HCT116 (cell line): ENCODE measurements at regions not wholly inside any gene's neighbourhood (a gene's known extent, or its start where the extent isn't known, plus 50 kb on each side); places are given as distances from the start of the nearest gene placed in this dataset.

Experiments used
- ATAC-seq: fragments of 200-7000 bp; cut with Tn5 transposase; 2 replicates; pipeline ENCODE4 v1.9.1; 2020; ENCODE audit warnings: mild to moderate bottlenecking, moderate library complexity
- BruUV-seq: library from RNA; stranded (reverse); fragments of 400-500 nt; replicated peaks from 2 replicates; lab custom pipeline; 2021; lab: Mats Ljungman, UMichigan
- CTCF ChIA-PET: fragments of 300-600 bp; sonication (Branson Sonifier 250); formaldehyde crosslinking; loops from one replicate; lab custom pipeline; 2021; ENCODE audit warnings: antibody characterized with exemption; lab: Charles Lee
- POLR2A ChIA-PET: fragments of 300-600, 350-600 bp; sonication (Branson Sonifier 250); formaldehyde crosslinking; loops from one replicate; lab custom pipeline; 2021; ENCODE audit warnings: antibody characterized with exemption; lab: Charles Lee
- RAD21 ChIA-PET, 2 experiments: fragments of 300-600 bp; sonication (Branson Sonifier 250); formaldehyde crosslinking; loops; one replicate each; lab custom pipeline; 2023; ENCODE audit warnings: low total read pairs in 2 of 2; ENCODE audit not compliant: uncharacterized antibody in 2 of 2, unreplicated experiment in 2 of 2, low non-redundant PET in 1 of 2; lab: Charles Lee
- DNase-seq: peaks from one replicate; pipeline ENCODE4 v3.0.0-alpha.2; 2010; ENCODE audit warnings: low read depth, low spot score
- H2AFZ ChIP-seq: fragments of 200-600 bp; shearing (Covaris generic), sonication (generic); 2 replicates; pipeline ENCODE4 v1.6.1; 2017; ENCODE audit warnings: low read depth, mixed run types, mixed read lengths, antibody characterized with exemption, low read length; ENCODE audit not compliant: poor library complexity, severe bottlenecking
- H3K27ac ChIP-seq: 2 replicates; pipeline ENCODE4 v1.5.1; 2012; ENCODE audit warnings: low read depth, low read length
- H3K27me3 ChIP-seq: fragments of 200-600 bp; sonication (generic); 2 replicates; pipeline ENCODE4 v1.6.1; 2016; ENCODE audit warnings: mixed run types, low read length, mixed read lengths; ENCODE audit not compliant: insufficient read depth
- H3K36me3 ChIP-seq, 2 experiments: fragments of 200-500 bp in 1 of 2; fragments of 200-600 bp in 1 of 2; sonication (Bioruptor generic) in 1 of 2; sonication (generic) in 1 of 2; 2 replicates each; pipeline versions ENCODE4 v1.5.1 to v1.6.1; 2014 to 2016; ENCODE audit warnings: low read length in 2 of 2, inconsistent platforms in 1 of 2, mixed read lengths in 1 of 2, mixed run types in 1 of 2; ENCODE audit not compliant: insufficient read depth in 2 of 2, control insufficient read depth in 1 of 2
- H3K4me1 ChIP-seq, 2 experiments: fragments of 200-600 bp in 1 of 2; sonication (generic) in 1 of 2; 2 replicates each; pipeline versions ENCODE4 v1.5.1 to v1.6.1; 2012 to 2017; ENCODE audit warnings: low read length in 2 of 2, inconsistent platforms in 1 of 2, mild to moderate bottlenecking in 1 of 2, mixed read lengths in 1 of 2, mixed run types in 1 of 2, moderate library complexity in 1 of 2; ENCODE audit not compliant: insufficient read depth in 2 of 2, control insufficient read depth in 1 of 2
- H3K4me2 ChIP-seq: fragments of 200-600 bp; sonication (generic); 2 replicates; pipeline ENCODE4 v1.6.1; 2017; ENCODE audit warnings: mixed run types, low read length, mixed read lengths
- H3K4me3 ChIP-seq, 2 experiments: fragments of 200-600 bp in 1 of 2; sonication (generic) in 1 of 2; replicated peaks in 1 of 2; 2 replicates each; pipeline ENCODE4 v1.5.1; 2011 to 2016; ENCODE audit warnings: low read length in 2 of 2, control low read depth in 1 of 2, low read depth in 1 of 2, mild to moderate bottlenecking in 1 of 2, mixed read lengths in 1 of 2, mixed run types in 1 of 2
- H3K79me2 ChIP-seq: fragments of 200-600 bp; sonication (generic); 2 replicates; pipeline ENCODE4 v1.6.1; 2017; ENCODE audit warnings: mild to moderate bottlenecking, mixed run types, low read length, moderate library complexity, mixed read lengths; ENCODE audit not compliant: insufficient read depth
- H3K9ac ChIP-seq: fragments of 200-600 bp; sonication (generic); 2 replicates; pipeline ENCODE4 v1.6.1; 2016; ENCODE audit warnings: low read length, mixed read lengths
- H3K9me2 ChIP-seq: fragments of 200-600 bp; sonication (generic), shearing (Covaris generic); 2 replicates; pipeline ENCODE4 v1.6.1; 2017; ENCODE audit warnings: mixed run types, mild to moderate bottlenecking, moderate library complexity; ENCODE audit not compliant: insufficient read depth
- H3K9me3 ChIP-seq, 2 experiments: fragments of 200-500 bp in 1 of 2; fragments of 200-600 bp in 1 of 2; sonication (Bioruptor generic) in 1 of 2; sonication (generic) in 1 of 2; 2 replicates each; pipeline ENCODE4 v1.6.1; 2014 to 2017; ENCODE audit warnings: low read length in 2 of 2, mixed read lengths in 2 of 2, inconsistent platforms in 1 of 2, low read depth in 1 of 2, mild to moderate bottlenecking in 1 of 2, mixed run types in 1 of 2, moderate library complexity in 1 of 2; ENCODE audit not compliant: control insufficient read depth in 1 of 2, insufficient read depth in 1 of 2
- H4K20me1 ChIP-seq: fragments of 200-600 bp; sonication (generic), shearing (Covaris generic); 2 replicates; pipeline ENCODE4 v1.6.1; 2017; ENCODE audit warnings: mixed run types, mild to moderate bottlenecking, moderate library complexity; ENCODE audit not compliant: insufficient read depth
- CBX3 ChIP-seq: IDR thresholded peaks from 2 replicates; pipeline ENCODE4 v1.6.1; 2012; ENCODE audit warnings: low read depth
- ELF1 ChIP-seq: IDR thresholded peaks from 2 replicates; pipeline ENCODE4 v1.6.1; 2012; ENCODE audit warnings: low read depth, borderline replicate concordance
- EZH2 ChIP-seq: fragments of 200-600 bp; sonication (generic); IDR thresholded peaks from 2 replicates; pipeline ENCODE4 v1.6.1; 2017; ENCODE audit warnings: antibody characterized with exemption, mixed run types
- EZH2phosphoT487 ChIP-seq: fragments of 200-600 bp; IDR thresholded peaks from 2 replicates; pipeline ENCODE4 v1.6.1; 2018; ENCODE audit warnings: antibody characterized with exemption, borderline replicate concordance
- FOSL1 ChIP-seq: IDR thresholded peaks from 2 replicates; pipeline ENCODE4 v1.6.1; 2012; ENCODE audit warnings: low read depth
- JUND ChIP-seq: IDR thresholded peaks from 2 replicates; pipeline ENCODE4 v1.6.1; 2012
- POLR2AphosphoS5 ChIP-seq: IDR thresholded peaks from 2 replicates; pipeline ENCODE4 v1.6.1; 2011; ENCODE audit warnings: mild to moderate bottlenecking, low read depth, low read length, moderate library complexity
- RAD21 ChIP-seq: IDR thresholded peaks from 2 replicates; pipeline ENCODE4 v1.6.1; 2012; ENCODE audit warnings: low read depth, mild to moderate bottlenecking
- SRF ChIP-seq: IDR thresholded peaks from 2 replicates; pipeline ENCODE4 v1.6.1; 2012; ENCODE audit warnings: low read depth
- ZBTB33 ChIP-seq: IDR thresholded peaks from 2 replicates; pipeline ENCODE4 v1.6.1; 2011; ENCODE audit warnings: mild to moderate bottlenecking, low read length, moderate library complexity; ENCODE audit not compliant: insufficient replicate concordance; ENCODE audit errors: extremely low read depth
- intact Hi-C: fragments of 100-400 bp; cut with micrococcal nuclease; formaldehyde crosslinking; loops from 2 replicates; pipeline ENCODE4 v1.10.0; 2022

GRCh38 chr5:102664616-102665335, 90.3 kb upstream of the PAM start:
- no peak overlapping the region for H3K9ac ChIP-seq
- ChIA-PET POLR2A (no interaction called here), CTCF (no interaction called here), RAD21 (no interaction called here)
- no peaks in the 10 kb centered on the region for H3K79me2 ChIP-seq
- no peak overlapping the region for H3K27ac ChIP-seq
- H3K4me3 ChIP-seq: no peak overlapping the region
- intact Hi-C loops: no loop called here
- DNase-seq (no peak), ATAC-seq (no peak)
- no peak overlapping the region for H2AFZ ChIP-seq
- H3K36me3 ChIP-seq: no peaks in the 10 kb centered on the region
- no peaks in the 10 kb centered on the region for H4K20me1 ChIP-seq
- no peaks in the 10 kb centered on the region for H3K9me3 ChIP-seq
- no TSS peak for BruUV-seq
- no peaks in the 10 kb centered on the region for H3K27me3 ChIP-seq
- no peak overlapping the region for H3K4me2 ChIP-seq
- no peak for TF ChIP-seq RAD21
- TF ChIP-seq ELF1: no peak
- no peak for TF ChIP-seq JUND
- no peak for TF ChIP-seq EZH2
- TF ChIP-seq FOSL1: no peak
- TF ChIP-seq EZH2phosphoT487: no peak
- TF ChIP-seq CBX3: no peak
- no peak for TF ChIP-seq POLR2AphosphoS5
- H3K9me2 ChIP-seq: no peaks in the 10 kb centered on the region
- H3K4me1 ChIP-seq: no peaks in the 10 kb centered on the region

DNA sequence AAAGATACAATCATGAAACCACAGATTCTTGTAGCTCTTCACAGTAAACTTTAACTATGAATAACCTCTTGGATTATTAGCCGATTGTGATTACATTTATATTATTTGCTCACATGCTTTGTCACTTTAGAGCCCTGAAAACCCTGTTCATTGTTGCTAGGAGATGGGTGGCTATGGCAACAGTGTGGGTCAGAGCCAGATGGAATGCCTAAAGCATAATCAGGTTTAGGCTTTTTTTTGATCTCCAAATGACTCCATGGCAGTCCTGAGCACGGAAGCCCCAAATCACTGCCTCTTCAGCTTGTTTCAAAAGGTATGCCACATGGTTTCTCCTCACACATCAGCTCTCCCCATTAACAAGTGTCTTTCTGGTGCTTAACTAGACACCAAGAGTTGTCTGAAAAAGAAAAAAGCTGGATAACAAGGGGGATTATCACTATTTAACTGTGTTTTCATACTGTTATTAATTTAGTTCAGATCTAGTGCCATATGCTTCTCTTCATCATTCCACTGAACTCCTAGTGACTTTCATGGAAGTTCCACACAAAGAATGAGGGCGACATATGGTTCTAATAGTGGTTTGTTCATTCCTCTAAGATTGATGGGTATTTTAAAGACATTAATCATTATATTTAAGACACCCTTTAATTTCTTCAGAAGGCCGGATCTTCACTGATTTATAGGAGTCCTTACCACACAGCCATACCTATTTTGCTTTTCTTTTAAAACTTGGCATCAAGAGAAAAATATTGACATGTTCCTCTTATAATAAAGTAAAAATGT, 88.8 kb upstream of the PAM start:
- no peaks in the 10 kb centered on the region for H3K27me3 ChIP-seq
- TF ChIP-seq ZBTB33 (no peak), EZH2phosphoT487 (no peak), SRF (no peak)
- H3K9me3 ChIP-seq: no peaks in the 10 kb centered on the region
- POLR2A ChIA-PET: no interaction called here
- 0 out of 4 replicates have a peak, but pooled peaks cover 0 to 3% of the 10 kb centered on the region in 2 experiments for H3K4me1 ChIP-seq
- no peaks in the 10 kb centered on the region for H3K79me2 ChIP-seq
- RAD21 ChIA-PET: no interaction called here
- no peaks in the 10 kb centered on the region for H3K36me3 ChIP-seq
- H4K20me1 ChIP-seq: no peaks in the 10 kb centered on the region
- no peak for DNase-seq
- ATAC-seq: no peak
- intact Hi-C loops: no loop called here
- H3K9me2 ChIP-seq: no peaks in the 10 kb centered on the region
- BruUV-seq: no TSS peak
- H2AFZ ChIP-seq: no peak overlapping the region
- CTCF ChIA-PET: no interaction called here
- no peak overlapping the region for H3K4me2 ChIP-seq
- no peak overlapping the region for H3K4me3 ChIP-seq
- no peak overlapping the region for H3K27ac ChIP-seq
- H3K9ac ChIP-seq: no peak overlapping the region
